ENCODE measurements at regions not wholly inside any gene's neighbourhood (a gene's known extent, or its start where the extent isn't known, plus 50 kb on each side); places are given as distances from the start of the nearest gene placed in this dataset.

- DNase-seq (no peak), ATAC-seq (no peak)
- H3K9me3 ChIP-seq: no peaks in the 10 kb centered on the region
- H3K4me3 ChIP-seq: no peak overlapping the region
- no peaks in the 10 kb centered on the region for H3K4me1 ChIP-seq (ENCODE audit: low read depth)
- intact Hi-C loops (cut with DNase I, micrococcal nuclease): no loop called here
- TF ChIP-seq, protein P1, sequence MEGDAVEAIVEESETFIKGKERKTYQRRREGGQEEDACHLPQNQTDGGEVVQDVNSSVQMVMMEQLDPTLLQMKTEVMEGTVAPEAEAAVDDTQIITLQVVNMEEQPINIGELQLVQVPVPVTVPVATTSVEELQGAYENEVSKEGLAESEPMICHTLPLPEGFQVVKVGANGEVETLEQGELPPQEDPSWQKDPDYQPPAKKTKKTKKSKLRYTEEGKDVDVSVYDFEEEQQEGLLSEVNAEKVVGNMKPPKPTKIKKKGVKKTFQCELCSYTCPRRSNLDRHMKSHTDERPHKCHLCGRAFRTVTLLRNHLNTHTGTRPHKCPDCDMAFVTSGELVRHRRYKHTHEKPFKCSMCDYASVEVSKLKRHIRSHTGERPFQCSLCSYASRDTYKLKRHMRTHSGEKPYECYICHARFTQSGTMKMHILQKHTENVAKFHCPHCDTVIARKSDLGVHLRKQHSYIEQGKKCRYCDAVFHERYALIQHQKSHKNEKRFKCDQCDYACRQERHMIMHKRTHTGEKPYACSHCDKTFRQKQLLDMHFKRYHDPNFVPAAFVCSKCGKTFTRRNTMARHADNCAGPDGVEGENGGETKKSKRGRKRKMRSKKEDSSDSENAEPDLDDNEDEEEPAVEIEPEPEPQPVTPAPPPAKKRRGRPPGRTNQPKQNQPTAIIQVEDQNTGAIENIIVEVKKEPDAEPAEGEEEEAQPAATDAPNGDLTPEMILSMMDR (IDR thresholded peaks at IDR 0.05): no peak
- H3K36me3 ChIP-seq (ENCODE audit: low read depth): no peaks in the 10 kb centered on the region
Observed at GRCh38 chr3:135874035-135874434, 91.5 kb upstream of the PPP2R3A start.

- TF ChIP-seq, protein P1 (IDR thresholded peaks at IDR 0.05): no peak
- ATAC-seq (no peak), DNase-seq (no peak)
- Histone ChIP-seq H3K36me3 (ENCODE audit: low read depth) (no peaks in the 10 kb centered on the region), H3K4me1 (ENCODE audit: low read depth) (no peaks in the 10 kb centered on the region), H3K9me3 (no peaks in the 10 kb centered on the region), H3K4me3 (no peak overlapping the region)
- intact Hi-C loops (cut with DNase I, micrococcal nuclease): no loop called here
Observed at GRCh38 chr3:135878501-135878900, 87.0 kb upstream of the PPP2R3A start.

DNA sequence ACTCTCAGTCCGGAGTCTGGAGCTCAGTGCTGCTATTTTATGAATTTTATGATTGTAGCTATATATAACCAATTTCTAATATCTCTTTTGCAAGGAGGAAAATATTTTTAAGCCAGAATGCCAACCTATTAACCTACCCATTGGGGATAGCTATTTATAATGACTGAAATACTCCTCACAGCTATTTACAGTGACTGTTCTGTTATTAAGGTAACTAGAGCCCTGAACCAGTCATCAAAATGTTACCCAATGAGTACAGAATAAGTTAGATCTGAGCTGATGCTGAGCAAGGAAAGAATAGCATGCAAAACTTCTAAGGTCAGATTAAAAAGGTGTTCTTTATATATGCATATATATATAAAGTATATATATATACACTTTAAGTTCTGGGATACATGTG, 79.6 kb upstream of the PPP2R3A start:
- DNase-seq: no peak
- Histone ChIP-seq H3K9me3 (no peaks in the 10 kb centered on the region), H3K4me1 (ENCODE audit: low read depth) (no peaks in the 10 kb centered on the region), H3K36me3 (ENCODE audit: low read depth) (no peaks in the 10 kb centered on the region), H3K4me3 (no peak overlapping the region)
- intact Hi-C loops (cut with DNase I, micrococcal nuclease): no loop called here
- ATAC-seq: no peak
- TF ChIP-seq, protein P1 (IDR thresholded peaks at IDR 0.05): no peak

GRCh38 chr3:135887220-135887619, 78.3 kb upstream of the PPP2R3A start:
- ATAC-seq: no peak
- TF ChIP-seq, protein P1 (IDR thresholded peaks at IDR 0.05): no peak
- no peaks in the 10 kb centered on the region for H3K4me1 ChIP-seq (ENCODE audit: low read depth)
- no peak overlapping the region for H3K4me3 ChIP-seq
- no peaks in the 10 kb centered on the region for H3K9me3 ChIP-seq
- no peaks in the 10 kb centered on the region for H3K36me3 ChIP-seq (ENCODE audit: low read depth)
- intact Hi-C loops (cut with DNase I, micrococcal nuclease): no loop called here
- no peak for DNase-seq

- no peak for DNase-seq
- Histone ChIP-seq H3K4me1 (ENCODE audit: low read depth) (no peaks in the 10 kb centered on the region), H3K4me3 (no peak overlapping the region), H3K9me3 (no peaks in the 10 kb centered on the region), H3K36me3 (ENCODE audit: low read depth) (no peaks in the 10 kb centered on the region)
- TF ChIP-seq, protein P1 (IDR thresholded peaks at IDR 0.05): no peak
- ATAC-seq: no peak
- intact Hi-C loops (cut with DNase I, micrococcal nuclease): no loop called here
Observed at GRCh38 chr3:135889443-135889842, 76.1 kb upstream of the PPP2R3A start.

DNA sequence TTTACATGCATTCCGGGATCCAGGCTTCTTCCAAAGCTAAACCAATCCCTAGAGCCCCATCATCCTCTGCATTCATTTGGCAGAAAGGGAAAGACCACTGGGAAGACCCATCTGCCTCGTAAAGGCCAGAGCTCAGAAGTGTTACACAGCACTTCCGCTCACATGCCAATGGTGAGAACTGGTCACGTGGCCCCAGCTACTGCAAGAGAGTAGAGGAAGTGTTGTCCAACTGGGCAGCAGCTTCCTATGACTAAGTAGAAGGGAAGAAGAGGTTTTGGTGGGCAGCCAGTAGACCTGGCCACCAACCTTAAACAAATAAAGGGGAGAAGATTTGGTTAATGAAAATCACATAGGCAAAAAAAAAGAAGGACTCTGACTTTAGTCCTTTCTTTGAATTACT, 74.4 kb upstream of the PPP2R3A start:
- no peaks in the 10 kb centered on the region for H3K36me3 ChIP-seq (ENCODE audit: low read depth)
- no peak for ATAC-seq
- no peaks in the 10 kb centered on the region for H3K9me3 ChIP-seq
- TF ChIP-seq, protein P1 (IDR thresholded peaks at IDR 0.05): no peak
- no peak for DNase-seq
- no peaks in the 10 kb centered on the region for H3K4me1 ChIP-seq (ENCODE audit: low read depth)
- H3K4me3 ChIP-seq: no peak overlapping the region
- intact Hi-C loops (cut with DNase I, micrococcal nuclease): loop anchor here in 1 of 2 donors (10.0 kb wide), 2 partner anchors 1096 to 1286 kb away; partner anchors contain the start of gene EPHB1

Measured in mucosa of descending colon (tissue), 3 donors.